Mesenchymal stem cell (in vitro differentiated cells and primary cell): ENCODE measurements at regions not wholly inside any gene's neighbourhood (a gene's known extent, or its start where the extent isn't known, plus 50 kb on each side); places are given as distances from the start of the nearest gene placed in this dataset.

Source experiments
- DNase-seq: peaks from one replicate; pipeline ENCODE4 v3.0.0-alpha.2; 2013
- H2AFZ ChIP-seq: one replicate; pipeline ENCODE4 v1.6.1; 2013; ENCODE audit warnings: low read depth, mild to moderate bottlenecking, control low read depth, inconsistent platforms, low read length, moderate library complexity
- H2AK5ac ChIP-seq: 2 replicates; pipeline ENCODE4 v1.6.1; 2013; ENCODE audit warnings: low read length, moderate library complexity, mild to moderate bottlenecking, inconsistent platforms; ENCODE audit not compliant: severe bottlenecking
- H2BK120ac ChIP-seq: one replicate; pipeline ENCODE4 v1.6.1; 2013; ENCODE audit warnings: low read depth, mild to moderate bottlenecking, inconsistent platforms, low read length, moderate library complexity
- H2BK12ac ChIP-seq, 2 experiments: one replicate each; pipeline ENCODE4 v1.6.1; 2013; ENCODE audit warnings: inconsistent platforms in 2 of 2, low read length in 2 of 2, mild to moderate bottlenecking in 2 of 2, moderate library complexity in 2 of 2, control low read depth in 1 of 2
- H2BK15ac ChIP-seq: one replicate; pipeline ENCODE4 v1.6.1; 2013; ENCODE audit warnings: mild to moderate bottlenecking, low read depth, inconsistent platforms; ENCODE audit not compliant: poor library complexity, severe bottlenecking
- H2BK5ac ChIP-seq: 2 replicates; pipeline ENCODE4 v1.6.1; 2013; ENCODE audit warnings: low read depth, mild to moderate bottlenecking, low read length, control low read depth, inconsistent platforms; ENCODE audit not compliant: poor library complexity, severe bottlenecking
- H3K14ac ChIP-seq, 2 experiments: one replicate each; pipeline ENCODE4 v1.6.1; 2013; ENCODE audit warnings: inconsistent platforms in 2 of 2, low read length in 2 of 2, control low read depth in 1 of 2, mild to moderate bottlenecking in 1 of 2, moderate library complexity in 1 of 2
- H3K18ac ChIP-seq, 2 experiments: one replicate each; pipeline ENCODE4 v1.6.1; 2013; ENCODE audit warnings: inconsistent platforms in 2 of 2, low read length in 2 of 2, control low read depth in 1 of 2, low read depth in 1 of 2, mild to moderate bottlenecking in 1 of 2
- H3K23ac ChIP-seq, 2 experiments: one replicate each; pipeline ENCODE4 v1.6.1; 2013; ENCODE audit warnings: inconsistent platforms in 2 of 2, low read length in 2 of 2, mild to moderate bottlenecking in 2 of 2, moderate library complexity in 2 of 2, control low read depth in 1 of 2
- H3K27ac ChIP-seq: 2 replicates; pipeline ENCODE4 v1.5.1; 2013; ENCODE audit warnings: mild to moderate bottlenecking, moderate library complexity, low read length, control low read depth, inconsistent platforms; ENCODE audit not compliant: poor library complexity, severe bottlenecking
- H3K27me3 ChIP-seq, 2 experiments: 2 replicates each; pipeline versions ENCODE4 v1.6.1 to v1.7.0; 2013; ENCODE audit warnings: low read length in 2 of 2, mild to moderate bottlenecking in 2 of 2, moderate library complexity in 2 of 2, control low read depth in 1 of 2, inconsistent platforms in 1 of 2; ENCODE audit not compliant: control insufficient read depth in 1 of 2, insufficient read depth in 1 of 2
- H3K36me3 ChIP-seq, 2 experiments: 2 replicates each; pipeline versions ENCODE4 v1.6.1 to v1.7.0; 2013; ENCODE audit warnings: low read length in 2 of 2, control low read depth in 1 of 2, inconsistent platforms in 1 of 2, low read depth in 1 of 2, mild to moderate bottlenecking in 1 of 2; ENCODE audit not compliant: insufficient read depth in 2 of 2, control insufficient read depth in 1 of 2
- H3K4ac ChIP-seq, 2 experiments: one replicate each; pipeline ENCODE4 v1.6.1; 2013; ENCODE audit warnings: inconsistent platforms in 2 of 2, low read length in 2 of 2, mild to moderate bottlenecking in 2 of 2, moderate library complexity in 2 of 2, control low read depth in 1 of 2, low read depth in 1 of 2
- H3K4me1 ChIP-seq: 2 replicates; pipeline ENCODE4 v1.6.1; 2013; ENCODE audit warnings: low read depth, low read length, control low read depth; ENCODE audit not compliant: control insufficient read depth, insufficient read depth
- H3K4me2 ChIP-seq: 2 replicates; pipeline ENCODE4 v1.6.1; 2013; ENCODE audit warnings: low read length, mild to moderate bottlenecking, inconsistent platforms; ENCODE audit not compliant: poor library complexity, severe bottlenecking
- H3K4me3 ChIP-seq, 2 experiments: 2 replicates each; pipeline versions ENCODE4 v1.5.1 to v1.7.0; 2013; ENCODE audit warnings: low read length in 2 of 2, mild to moderate bottlenecking in 2 of 2, control low read depth in 1 of 2, low read depth in 1 of 2; ENCODE audit not compliant: insufficient read depth in 1 of 2
- H3K79me1 ChIP-seq: replicated peaks from 2 replicates; pipeline ENCODE4 v1.6.1; 2013; ENCODE audit warnings: mild to moderate bottlenecking, control low read depth, low read length, inconsistent platforms; ENCODE audit not compliant: poor library complexity, severe bottlenecking
- H3K9ac ChIP-seq: 2 replicates; pipeline ENCODE4 v1.7.0; 2013; ENCODE audit warnings: mild to moderate bottlenecking, low read length, moderate library complexity
- H3K9me3 ChIP-seq: 2 replicates; pipeline ENCODE4 v1.7.0; 2013; ENCODE audit warnings: mild to moderate bottlenecking, low read length; ENCODE audit not compliant: control insufficient read depth
- H4K8ac ChIP-seq: one replicate; pipeline ENCODE4 v1.6.1; 2013; ENCODE audit warnings: inconsistent platforms, mild to moderate bottlenecking, low read length, moderate library complexity
- H4K91ac ChIP-seq: one replicate; pipeline ENCODE4 v1.6.1; 2013; ENCODE audit warnings: mild to moderate bottlenecking, low read length, inconsistent platforms
- WGBS: methylation state at CpG from one replicate; pipeline ENCODE4 v1.1.7; 2013; ENCODE audit warnings: mixed read lengths; 5-methylcytosine and 5-hydroxymethylcytosine counted together

- no peaks in the 10 kb centered on the region for H3K36me3 ChIP-seq
- peak overlapping the region; percentile 96 for H4K91ac ChIP-seq
- peak overlapping the region; percentile 88 for H4K8ac ChIP-seq
- peak overlapping the region in 1 of 2 experiments; percentile 18 for H3K4me3 ChIP-seq
- no peak overlapping the region for H2AFZ ChIP-seq
- H2BK15ac ChIP-seq, result peak overlapping the region; percentile 97
- peak overlapping the region; percentile 84 for H3K27ac ChIP-seq
- peak overlapping the region; percentile 64 for H2BK120ac ChIP-seq
- peak overlapping the region; percentile 88 to 90 for H3K18ac ChIP-seq
- peaks cover 9% of the 10 kb centered on the region for H3K4me1 ChIP-seq
- H3K23ac ChIP-seq, result no peak overlapping the region
- DNase-seq, result peak; percentile 76
- H3K27me3 ChIP-seq, result no peaks in the 10 kb centered on the region
- 100% methylated on average over 3 of the region's 6 CpGs for WGBS
- H3K14ac ChIP-seq, result peak overlapping the region in 1 of 2 experiments; percentile 23
- peak overlapping the region; percentile 70 for H2BK5ac ChIP-seq
- H2AK5ac ChIP-seq, result peak overlapping the region; percentile 90
- no peak overlapping the region for H3K4me2 ChIP-seq
- peak overlapping the region; percentile 45 to 91 for H3K4ac ChIP-seq
- H3K9ac ChIP-seq, result peak overlapping the region; percentile 67
- H3K79me1 ChIP-seq, result no peaks in the 10 kb centered on the region
- H2BK12ac ChIP-seq, result peak overlapping the region; percentile 94 to 99
- no peaks in the 10 kb centered on the region for H3K9me3 ChIP-seq
Observed at GRCh38 chr10:3902809-3903410, 117.9 kb upstream of the KLF6 start.

- H3K4me2 ChIP-seq, result peak overlapping the region; percentile 44
- no peaks in the 10 kb centered on the region for H3K9me3 ChIP-seq
- peak overlapping the region in 1 of 2 experiments; percentile 42 for H3K18ac ChIP-seq
- H3K9ac ChIP-seq, result peak overlapping the region; percentile 67
- H3K36me3 ChIP-seq, result no peaks in the 10 kb centered on the region
- H2BK12ac ChIP-seq, result no peak overlapping the region
- H2BK5ac ChIP-seq, result no peak overlapping the region
- DNase-seq, result peak; percentile 83
- H2BK120ac ChIP-seq, result no peak overlapping the region
- WGBS, result 37% methylated on average over 8 of the region's 8 CpGs
- H3K27me3 ChIP-seq, result no peaks in the 10 kb centered on the region
- H2BK15ac ChIP-seq, result no peak overlapping the region
- H4K91ac ChIP-seq, result no peak overlapping the region
- peak overlapping the region; percentile 6 to 38 for H3K4ac ChIP-seq
- no peak overlapping the region for H3K23ac ChIP-seq
- H3K14ac ChIP-seq, result no peak overlapping the region
- no peaks in the 10 kb centered on the region for H3K79me1 ChIP-seq
- peak overlapping the region; percentile 55 for H2AK5ac ChIP-seq
- no peak overlapping the region for H3K4me3 ChIP-seq
- peak overlapping the region; percentile 77 for H3K27ac ChIP-seq
- H4K8ac ChIP-seq, result no peak overlapping the region
- no peak overlapping the region for H2AFZ ChIP-seq
- peaks cover 5% of the 10 kb centered on the region for H3K4me1 ChIP-seq
Observed at GRCh38 chr10:3902054-3902808, 117.2 kb upstream of the KLF6 start.

- Histone ChIP-seq H2BK120ac (no peak overlapping the region), H3K9ac (no peak overlapping the region), H3K36me3 (no peaks in the 10 kb centered on the region), H3K27me3 (no peaks in the 10 kb centered on the region), H3K79me1 (no peaks in the 10 kb centered on the region), H3K9me3 (no peaks in the 10 kb centered on the region), H2BK5ac (no peak overlapping the region), H3K4me2 (no peak overlapping the region), H2AK5ac (no peak overlapping the region), H3K18ac (no peak overlapping the region), H2BK15ac (no peak overlapping the region), H3K23ac (no peak overlapping the region), H4K91ac (no peak overlapping the region), H3K4ac (no peak overlapping the region), H4K8ac (no peak overlapping the region), H2AFZ (no peak overlapping the region), H3K14ac (no peak overlapping the region), H3K4me3 (no peak overlapping the region), H3K4me1 (peaks cover 7% of the 10 kb centered on the region), H3K27ac (no peak overlapping the region), H2BK12ac (peak overlapping the region in 1 of 2 experiments; percentile 12)
- WGBS, result 92% methylated on average over 2 of the region's 2 CpGs
- no peak for DNase-seq
Observed at GRCh38 chr10:3901370-3901769, 116.4 kb upstream of the KLF6 start.

- no peak overlapping the region for H2BK120ac ChIP-seq
- peak overlapping the region in 1 of 2 experiments; percentile 10 for H3K4ac ChIP-seq
- H2AK5ac ChIP-seq, result peak overlapping the region; percentile 69
- no peak overlapping the region for H3K23ac ChIP-seq
- H3K9me3 ChIP-seq, result no peaks in the 10 kb centered on the region
- H3K27ac ChIP-seq, result no peak overlapping the region
- no peak overlapping the region for H2AFZ ChIP-seq
- H4K91ac ChIP-seq, result no peak overlapping the region
- peaks cover 8% of the 10 kb centered on the region for H3K4me1 ChIP-seq
- H3K14ac ChIP-seq, result no peak overlapping the region
- no peak overlapping the region for H3K4me3 ChIP-seq
- H3K18ac ChIP-seq, result peak overlapping the region in 1 of 2 experiments; percentile 14
- H3K9ac ChIP-seq, result no peak overlapping the region
- H2BK12ac ChIP-seq, result no peak overlapping the region
- no peak overlapping the region for H3K4me2 ChIP-seq
- no peaks in the 10 kb centered on the region for H3K79me1 ChIP-seq
- no peaks in the 10 kb centered on the region for H3K27me3 ChIP-seq
- no peaks in the 10 kb centered on the region for H3K36me3 ChIP-seq
- no peak overlapping the region for H2BK15ac ChIP-seq
- no peak overlapping the region for H2BK5ac ChIP-seq
- 100% methylated on average over 1 of the region's 2 CpGs for WGBS
- DNase-seq, result no peak
- no peak overlapping the region for H4K8ac ChIP-seq
Observed at GRCh38 chr10:3900391-3900790, 115.4 kb upstream of the KLF6 start.
